A549 (cell line): ENCODE measurements at regions not wholly inside any gene's neighbourhood (a gene's known extent, or its start where the extent isn't known, plus 50 kb on each side); places are given as distances from the start of the nearest gene placed in this dataset.

Source experiments
- ATAC-seq, 2 experiments: fragments of 200-7000 bp in 1 of 2; fragments of >200 bp in 1 of 2; cut with Nextera tagmentation in 1 of 2; cut with Tn5 transposase in 1 of 2; 3 replicates each; pipeline versions ENCODE4 v1.8.0 to v1.9.1; 2018 to 2020; ENCODE audit warnings: mild to moderate bottlenecking in 1 of 2, moderate library complexity in 1 of 2
- CTCF ChIA-PET: fragments of 300-600 bp; sonication (Branson Sonifier 250); formaldehyde crosslinking; extraction: SDS; loops from one replicate; lab custom pipeline; 2021; ENCODE audit warnings: antibody characterized with exemption, inconsistent platforms; lab: Yijun Ruan, JAX
- POLR2A ChIA-PET: fragments of 350-600 bp; formaldehyde crosslinking; extraction: SDS; loops from one replicate; lab custom pipeline; 2021; ENCODE audit warnings: antibody characterized with exemption, inconsistent platforms; lab: Yijun Ruan, JAX
- DNase-seq, 2 experiments: peaks; one replicate each; pipeline versions ENCODE4 v3.0.0 to v3.0.0-alpha.2; 2011 to 2016; ENCODE audit warnings: low read depth in 1 of 2, low spot score in 1 of 2
- FAIRE-seq: peaks from 2 replicates; lab custom pipeline; 2011; peaks lifted over from hg19 to GRCh38; lab: Jason Lieb, UNC
- H3K27ac ChIP-seq, 2 experiments: fragments of >200 bp; sonication (Bioruptor Twin); formaldehyde crosslinking; 3 replicates each; pipeline ENCODE4 v1.5.1; 2016 to 2017
- H3K4me1 ChIP-seq: fragments of >200 bp; sonication (Bioruptor Twin); formaldehyde crosslinking; 3 replicates; pipeline ENCODE4 v1.6.1; 2016
- H3K4me2 ChIP-seq: fragments of >200 bp; sonication (Bioruptor Twin); formaldehyde crosslinking; 3 replicates; pipeline ENCODE4 v1.6.1; 2016
- H3K4me3 ChIP-seq: fragments of >200 bp; sonication (Bioruptor Twin); formaldehyde crosslinking; 3 replicates; pipeline ENCODE4 v1.5.1; 2016
- H3K9me3 ChIP-seq: fragments of >200 bp; sonication (Bioruptor Twin); formaldehyde crosslinking; 3 replicates; pipeline ENCODE4 v1.6.1; 2016
- CBX8 ChIP-seq: fragments of 200-600 bp; sonication (generic); IDR thresholded peaks from 2 replicates; pipeline ENCODE4 v1.6.1; 2016
- CHD2 ChIP-seq: fragments of 150-350 bp; IDR thresholded peaks from 2 replicates; pipeline ENCODE4 v1.6.1; 2014; ENCODE audit warnings: low read length; ENCODE audit not compliant: partially characterized antibody
- CHD4 ChIP-seq: fragments of 200-600 bp; sonication (generic); IDR thresholded peaks from 2 replicates; pipeline ENCODE4 v1.6.1; 2016; ENCODE audit warnings: antibody characterized with exemption, mild to moderate bottlenecking, borderline replicate concordance
- CTCF ChIP-seq: fragments of >200 bp; sonication (Bioruptor Twin); formaldehyde crosslinking; IDR thresholded peaks from 3 replicates; pipeline ENCODE4 v1.5.1; 2016
- EP300 ChIP-seq, 2 experiments: fragments of >200 bp; sonication (Bioruptor Twin); formaldehyde crosslinking; IDR thresholded peaks; 2 replicates in 1 of 2; 3 replicates in 1 of 2; pipeline ENCODE4 v1.6.1; 2016 to 2017
- FOSL2 ChIP-seq, 2 experiments: fragments of 450-650 bp in 1 of 2; fragments of >200 bp in 1 of 2; sonication (Bioruptor Twin) in 1 of 2; formaldehyde crosslinking; IDR thresholded peaks; 2 replicates each; pipeline versions ENCODE4 v1.5.0 to v1.6.1; 2016 to 2020; ENCODE audit warnings: mild to moderate bottlenecking in 1 of 2, moderate library complexity in 1 of 2
- GATA3 ChIP-seq: IDR thresholded peaks from 2 replicates; pipeline ENCODE4 v1.6.1; 2012; ENCODE audit warnings: borderline replicate concordance
- HDAC2 ChIP-seq: fragments of 200-600 bp; sonication (generic); IDR thresholded peaks from 2 replicates; pipeline ENCODE4 v1.6.1; 2016
- HES2 ChIP-seq: fragments of >200 bp; sonication (Bioruptor Twin); formaldehyde crosslinking; IDR thresholded peaks from 2 replicates; pipeline ENCODE4 v1.6.1; 2016
- HOXA7 ChIP-seq: fragments of 250-450 bp; sonication (Bioruptor Pico); IDR thresholded peaks from 2 replicates; pipeline ENCODE4 v1.5.0; 2020; ENCODE audit warnings: mild to moderate bottlenecking, moderate library complexity
- HOXB13 ChIP-seq: fragments of 250-450 bp; sonication (Bioruptor Pico); IDR thresholded peaks from 2 replicates; pipeline ENCODE4 v1.5.0; 2020; ENCODE audit warnings: low read depth, mild to moderate bottlenecking, moderate library complexity
- JUNB ChIP-seq: fragments of >200 bp; sonication (Bioruptor Twin); formaldehyde crosslinking; IDR thresholded peaks from 2 replicates; pipeline ENCODE4 v1.6.1; 2016
- KDM1A ChIP-seq: fragments of 200-600 bp; sonication (generic); IDR thresholded peaks from 2 replicates; pipeline ENCODE4 v1.6.1; 2016; ENCODE audit warnings: low read depth, mild to moderate bottlenecking
- KDM5A ChIP-seq: fragments of 200-600 bp; sonication (generic); IDR thresholded peaks from 2 replicates; pipeline ENCODE4 v1.6.1; 2016; ENCODE audit warnings: antibody characterized with exemption, mild to moderate bottlenecking
- MAFK ChIP-seq: fragments of 450-650 bp; IDR thresholded peaks from 2 replicates; pipeline ENCODE4 v1.6.1; 2014; ENCODE audit not compliant: partially characterized antibody
- NFE2L2 ChIP-seq: fragments of 150-350 bp; conservative IDR thresholded peaks from 2 replicates; pipeline ENCODE4 v1.6.1; 2014; ENCODE audit warnings: low read length
- NPAS2 ChIP-seq: fragments of 250-450 bp; sonication (Bioruptor Pico); IDR thresholded peaks from 2 replicates; pipeline ENCODE4 v1.8.0; 2022; ENCODE audit warnings: mild to moderate bottlenecking, moderate library complexity, borderline replicate concordance
- PHF8 ChIP-seq: fragments of 200-600 bp; sonication (generic); IDR thresholded peaks from 2 replicates; pipeline ENCODE4 v1.6.1; 2016; ENCODE audit warnings: low read depth, mild to moderate bottlenecking, antibody characterized with exemption, moderate library complexity, borderline replicate concordance
- RARB ChIP-seq: fragments of 250-450 bp; sonication (Bioruptor Pico); IDR thresholded peaks from 2 replicates; pipeline ENCODE4 v1.8.0; 2021; ENCODE audit warnings: mild to moderate bottlenecking, moderate library complexity
- RCOR1 ChIP-seq: fragments of 150-350 bp; IDR thresholded peaks from 2 replicates; pipeline ENCODE4 v1.6.1; 2014; ENCODE audit warnings: antibody characterized with exemption, low read length, low read depth
- RFX5 ChIP-seq: fragments of 450-650 bp; IDR thresholded peaks from 2 replicates; pipeline ENCODE4 v1.7.1; 2014; ENCODE audit warnings: antibody characterized with exemption, mild to moderate bottlenecking, moderate library complexity
- SREBF2 ChIP-seq: fragments of 450-650 bp; IDR thresholded peaks from 2 replicates; pipeline ENCODE4 v1.6.1; 2014; ENCODE audit warnings: mild to moderate bottlenecking, moderate library complexity
- TP53 ChIP-seq: fragments of 250-450 bp; sonication (Bioruptor Pico); IDR thresholded peaks from 2 replicates; pipeline ENCODE4 v1.5.0; 2021; ENCODE audit warnings: mild to moderate bottlenecking, moderate library complexity
- ZC3H11A ChIP-seq: fragments of 450-650 bp; IDR thresholded peaks from 2 replicates; pipeline ENCODE4 v1.6.1; 2014; ENCODE audit warnings: antibody characterized with exemption, mild to moderate bottlenecking
- ZFP36 ChIP-seq: fragments of 450-650 bp; IDR thresholded peaks from 2 replicates; pipeline ENCODE4 v1.6.1; 2014; ENCODE audit warnings: borderline replicate concordance; ENCODE audit not compliant: partially characterized antibody
- ZNF302 ChIP-seq: fragments of 250-450 bp; sonication (Bioruptor Pico); IDR thresholded peaks from 2 replicates; pipeline ENCODE4 v1.9.0; 2021; ENCODE audit warnings: inconsistent platforms, mild to moderate bottlenecking, moderate library complexity
- WGBS: methylation state at CpG from one replicate; pipeline ENCODE4 v1.1.6; 2017; ENCODE audit errors: missing lambda C conversion rate; 5-methylcytosine and 5-hydroxymethylcytosine counted together
- TF ChIP-seq, protein P1 (sequence below): IDR thresholded peaks from 2 replicates; pipeline ENCODE4 v1.6.1; 2012; ENCODE audit warnings: low read depth, borderline replicate concordance
- TF ChIP-seq, protein P2 (sequence below): fragments of >200 bp; sonication (Bioruptor Twin); formaldehyde crosslinking; IDR thresholded peaks from 3 replicates; pipeline ENCODE4 v1.6.1; 2016

DNA sequence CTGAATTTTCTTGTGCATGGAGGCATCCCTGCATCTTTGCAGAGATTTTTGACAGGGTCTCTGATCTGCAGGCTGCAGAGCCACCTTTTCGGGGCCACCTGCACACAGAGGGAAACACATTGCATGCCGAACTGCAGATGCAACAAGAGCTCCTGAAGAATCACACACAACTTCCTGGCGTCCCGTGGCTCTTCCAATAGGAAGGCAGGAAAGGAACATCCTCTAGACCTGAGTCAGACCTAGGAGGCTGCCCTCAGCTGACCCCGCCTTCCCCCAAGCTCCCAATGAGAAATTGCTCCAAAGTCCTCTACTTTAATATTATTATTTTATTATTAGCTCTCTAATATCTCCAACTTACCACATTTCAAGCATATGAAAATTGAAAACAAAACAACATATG, 213.2 kb upstream of the ARRDC4 start (continued):
- no peak for TF ChIP-seq HES2
- TF ChIP-seq HOXB13 (CRISPR knock-in tag): no peak
- no peak for TF ChIP-seq EP300 (IDR thresholded peaks at IDR 0.05)
- no peak for TF ChIP-seq ZFP36

- CTCF ChIA-PET: no interaction called here
- Histone ChIP-seq H3K27ac (no peak overlapping the region), H3K4me1 (no peaks in the 10 kb centered on the region), H3K4me2 (no peak overlapping the region), H3K4me3 (no peak overlapping the region), H3K9me3 (no peaks in the 10 kb centered on the region)
- ATAC-seq (no peak), FAIRE-seq (no peak), DNase-seq (no peak)
- TF ChIP-seq CHD2 (no peak), NPAS2 (no peak), CTCF (no peak), PHF8 (no peak), CHD4 (no peak)
- POLR2A ChIA-PET: no interaction called here
- 33% methylated on average over 5 of the region's 5 CpGs for WGBS
Observed at GRCh38 chr15:97748576-97748975, 211.9 kb upstream of the ARRDC4 start.

- ATAC-seq (no peak), FAIRE-seq (no peak), DNase-seq (no peak)
- ChIA-PET POLR2A (no interaction called here), CTCF (interaction anchor here (0.9 to 1.1 kb wide), 2 partner anchors 10 to 1394 kb away, joined by 3 read pairs; no protein-coding TSS in a partner anchor)
- TF ChIP-seq ZC3H11A: no peak
- no peak for TF ChIP-seq KDM5A
- no peak for TF ChIP-seq GATA3
- no peak for TF ChIP-seq HOXA7 (CRISPR knock-in tag)
- no peak for TF ChIP-seq CBX8
- no peak for TF ChIP-seq RCOR1
- TF ChIP-seq, protein P1, sequence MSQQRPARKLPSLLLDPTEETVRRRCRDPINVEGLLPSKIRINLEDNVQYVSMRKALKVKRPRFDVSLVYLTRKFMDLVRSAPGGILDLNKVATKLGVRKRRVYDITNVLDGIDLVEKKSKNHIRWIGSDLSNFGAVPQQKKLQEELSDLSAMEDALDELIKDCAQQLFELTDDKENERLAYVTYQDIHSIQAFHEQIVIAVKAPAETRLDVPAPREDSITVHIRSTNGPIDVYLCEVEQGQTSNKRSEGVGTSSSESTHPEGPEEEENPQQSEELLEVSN: no peak
- TF ChIP-seq JUNB: no peak
- TF ChIP-seq RFX5: no peak
- TF ChIP-seq RARB (CRISPR knock-in tag): no peak
- no peak for TF ChIP-seq MAFK
- TF ChIP-seq HDAC2: no peak
- no peak for TF ChIP-seq NFE2L2
- no peak for TF ChIP-seq ZNF302
- TF ChIP-seq KDM1A: no peak
- TF ChIP-seq, protein P2, sequence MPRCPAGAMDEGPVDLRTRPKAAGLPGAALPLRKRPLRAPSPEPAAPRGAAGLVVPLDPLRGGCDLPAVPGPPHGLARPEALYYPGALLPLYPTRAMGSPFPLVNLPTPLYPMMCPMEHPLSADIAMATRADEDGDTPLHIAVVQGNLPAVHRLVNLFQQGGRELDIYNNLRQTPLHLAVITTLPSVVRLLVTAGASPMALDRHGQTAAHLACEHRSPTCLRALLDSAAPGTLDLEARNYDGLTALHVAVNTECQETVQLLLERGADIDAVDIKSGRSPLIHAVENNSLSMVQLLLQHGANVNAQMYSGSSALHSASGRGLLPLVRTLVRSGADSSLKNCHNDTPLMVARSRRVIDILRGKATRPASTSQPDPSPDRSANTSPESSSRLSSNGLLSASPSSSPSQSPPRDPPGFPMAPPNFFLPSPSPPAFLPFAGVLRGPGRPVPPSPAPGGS: no peak
- no peak for TF ChIP-seq TP53 (CRISPR knock-in tag)
- TF ChIP-seq FOSL2 (IDR thresholded peaks at IDR 0.05): no peak
- TF ChIP-seq FOSL2 (CRISPR knock-in tag; IDR thresholded peaks at IDR 0.05): no peak
- TF ChIP-seq SREBF2: no peak
- H3K4me1 ChIP-seq: no peaks in the 10 kb centered on the region
- WGBS: 38% methylated on average over 7 of the region's 7 CpGs
- H3K4me2 ChIP-seq: no peak overlapping the region
- no peak overlapping the region for H3K4me3 ChIP-seq
- no peak overlapping the region for H3K27ac ChIP-seq
- H3K9me3 ChIP-seq: no peaks in the 10 kb centered on the region
Observed at GRCh38 chr15:97750060-97750459, 210.4 kb upstream of the ARRDC4 start.
